ENCODE measurements at regions not wholly inside any gene's neighbourhood (a gene's known extent, or its start where the extent isn't known, plus 50 kb on each side); places are given as distances from the start of the nearest gene placed in this dataset.

GRCh38 chrX:125404667-125405160, 85.0 kb downstream of the TEX13C start (continued):
- TF ChIP-seq ZNF318 (IDR thresholded peaks at IDR 0.05; ENCODE audit: borderline replicate concordance in 1 of 2, low read depth in 1 of 2): 0 out of 4 replicates have a peak, but pooled peaks of 1 of the 2 experiments have one; percentile 19
- TF ChIP-seq SOX6 (IDR thresholded peaks at IDR 0.05): peak; percentile 97
- TF ChIP-seq PREB (CRISPR knock-in tag; IDR thresholded peaks at IDR 0.05): no peak
- TF ChIP-seq ZBTB5 (IDR thresholded peaks at IDR 0.05): no peak
- no peak for TF ChIP-seq SLC30A9 (CRISPR knock-in tag; IDR thresholded peaks at IDR 0.05)
- peak; percentile 75; the same call in 1 of the 2 replicates for TF ChIP-seq ZNF766 (CRISPR knock-in tag; conservative IDR thresholded peaks at IDR 0.05)
- peak; percentile 40; the same call in 1 of the 2 replicates for TF ChIP-seq ZNF316 (IDR thresholded peaks at IDR 0.05)
- TF ChIP-seq FOXO4 (CRISPR knock-in tag; IDR thresholded peaks at IDR 0.05): no peak
- no peak for TF ChIP-seq PBX2 (CRISPR knock-in tag; IDR thresholded peaks at IDR 0.05; ENCODE audit: low read depth)
- peak; percentile 89 for TF ChIP-seq PBX2 (tag; conservative IDR thresholded peaks at IDR 0.05; ENCODE audit: low read depth)
- TF ChIP-seq TCF3 (CRISPR knock-in tag; IDR thresholded peaks at IDR 0.05): peak; percentile 97
